Neural cell (in vitro differentiated cells): ENCODE measurements at regions not wholly inside any gene's neighbourhood (a gene's known extent, or its start where the extent isn't known, plus 50 kb on each side); places are given as distances from the start of the nearest gene placed in this dataset.

Experiments
- H2AFZ ChIP-seq: fragments of 200-600, 300-800 bp; sonication (generic), shearing (Covaris generic); 2 replicates; pipeline ENCODE4 v1.6.0; 2014; ENCODE audit warnings: low read depth, mild to moderate bottlenecking, antibody characterized with exemption, low read length, moderate library complexity
- H3F3A ChIP-seq: fragments of 200-600 bp; shearing (Covaris generic); 2 replicates; pipeline ENCODE4 v1.6.1; 2016; ENCODE audit warnings: mild to moderate bottlenecking, moderate library complexity, mixed read lengths, antibody characterized with exemption, low read length; ENCODE audit not compliant: insufficient read depth, poor library complexity, severe bottlenecking
- H3K27ac ChIP-seq: fragments of 200-600, 300-800 bp; sonication (generic), shearing (Covaris generic); 2 replicates; pipeline ENCODE4 v1.5.1; 2014; ENCODE audit warnings: mild to moderate bottlenecking, low read length, moderate library complexity
- H3K27me3 ChIP-seq: fragments of 300-800, 200-600 bp; sonication (generic), shearing (Covaris generic); 2 replicates; pipeline ENCODE4 v1.6.0; 2014; ENCODE audit warnings: mild to moderate bottlenecking, low read depth, low read length, moderate library complexity; ENCODE audit not compliant: insufficient read depth
- H3K36me3 ChIP-seq: fragments of 300-800, 200-600 bp; sonication (generic), shearing (Covaris generic); 2 replicates; pipeline ENCODE4 v1.5.1; 2014; ENCODE audit warnings: mild to moderate bottlenecking, antibody characterized with exemption, low read length, moderate library complexity; ENCODE audit not compliant: insufficient read depth
- H3K4me2 ChIP-seq: fragments of 300-800, 200-600 bp; sonication (generic), shearing (Covaris generic); 2 replicates; pipeline ENCODE4 v1.6.0; 2014; ENCODE audit warnings: mild to moderate bottlenecking, low read length
- H3K4me3 ChIP-seq: fragments of 300-800, 200-600 bp; sonication (generic), shearing (Covaris generic); 2 replicates; pipeline ENCODE4 v1.5.1; 2014; ENCODE audit warnings: mild to moderate bottlenecking, low read length, moderate library complexity
- H3K79me2 ChIP-seq: fragments of 200-600 bp; shearing (Covaris generic); replicated peaks from 2 replicates; pipeline ENCODE4 v1.6.0; 2014; ENCODE audit warnings: mild to moderate bottlenecking, low read length, moderate library complexity; ENCODE audit not compliant: insufficient read depth
- H3K9ac ChIP-seq: fragments of 300-800, 200-600 bp; sonication (generic), shearing (Covaris generic); 2 replicates; pipeline ENCODE4 v1.6.1; 2016; ENCODE audit warnings: mild to moderate bottlenecking, low read length, mixed read lengths
- H3K9me2 ChIP-seq: fragments of 200-600 bp; shearing (Covaris generic); 2 replicates; pipeline ENCODE4 v1.6.1; 2016; ENCODE audit warnings: mild to moderate bottlenecking, low read length, mixed read lengths; ENCODE audit not compliant: insufficient read depth
- H3K9me3 ChIP-seq: fragments of 200-600, 300-800 bp; sonication (generic), shearing (Covaris generic); 2 replicates; pipeline ENCODE4 v1.6.1; 2016; ENCODE audit warnings: mild to moderate bottlenecking, mixed run types, low read length, moderate library complexity, mixed read lengths
- H4K20me1 ChIP-seq: fragments of 200-600 bp; shearing (Covaris generic); 2 replicates; pipeline ENCODE4 v1.6.1; 2016; ENCODE audit warnings: mild to moderate bottlenecking, mixed run types; ENCODE audit not compliant: insufficient read depth
- CTCF ChIP-seq: fragments of 450-650 bp; IDR thresholded peaks from 2 replicates; pipeline ENCODE4 v1.5.1; 2014; ENCODE audit warnings: antibody characterized with exemption, mild to moderate bottlenecking, moderate library complexity; ENCODE audit not compliant: poor library complexity, severe bottlenecking
- EP300 ChIP-seq: fragments of 450-650 bp; conservative IDR thresholded peaks from 2 replicates; pipeline ENCODE4 v1.6.1; 2014; ENCODE audit warnings: antibody characterized with exemption, mild to moderate bottlenecking, moderate library complexity; ENCODE audit not compliant: poor library complexity, severe bottlenecking
- EZH2 ChIP-seq: fragments of 200-600, 300-800 bp; shearing (Covaris generic), sonication (generic); IDR thresholded peaks from 2 replicates; pipeline ENCODE4 v1.6.1; 2014; ENCODE audit warnings: antibody characterized with exemption, low read length, borderline replicate concordance, mild to moderate bottlenecking; ENCODE audit not compliant: insufficient read depth, poor library complexity, severe bottlenecking
- MXI1 ChIP-seq: fragments of 450-650 bp; conservative IDR thresholded peaks from 2 replicates; pipeline ENCODE4 v1.6.1; 2014; ENCODE audit warnings: antibody characterized with exemption, mild to moderate bottlenecking; ENCODE audit not compliant: poor library complexity, severe bottlenecking
- POLR2AphosphoS5 ChIP-seq: IDR thresholded peaks from 2 replicates; pipeline ENCODE4 v1.6.1; 2012
- RAD21 ChIP-seq: fragments of 450-650 bp; conservative IDR thresholded peaks from 2 replicates; pipeline ENCODE4 v1.6.1; 2014; ENCODE audit warnings: antibody characterized with exemption, mild to moderate bottlenecking, moderate library complexity
- SMC3 ChIP-seq: fragments of 450-650 bp; conservative IDR thresholded peaks from 2 replicates; pipeline ENCODE4 v1.6.1; 2014; ENCODE audit warnings: antibody characterized with exemption, mild to moderate bottlenecking, moderate library complexity; ENCODE audit not compliant: poor library complexity
- TAF1 ChIP-seq: IDR thresholded peaks from 2 replicates; pipeline ENCODE4 v1.6.1; 2012; ENCODE audit warnings: low read depth
- TF ChIP-seq, protein P1 (sequence below): IDR thresholded peaks from 2 replicates; pipeline ENCODE4 v1.6.1; 2012; ENCODE audit warnings: borderline replicate concordance

DNA sequence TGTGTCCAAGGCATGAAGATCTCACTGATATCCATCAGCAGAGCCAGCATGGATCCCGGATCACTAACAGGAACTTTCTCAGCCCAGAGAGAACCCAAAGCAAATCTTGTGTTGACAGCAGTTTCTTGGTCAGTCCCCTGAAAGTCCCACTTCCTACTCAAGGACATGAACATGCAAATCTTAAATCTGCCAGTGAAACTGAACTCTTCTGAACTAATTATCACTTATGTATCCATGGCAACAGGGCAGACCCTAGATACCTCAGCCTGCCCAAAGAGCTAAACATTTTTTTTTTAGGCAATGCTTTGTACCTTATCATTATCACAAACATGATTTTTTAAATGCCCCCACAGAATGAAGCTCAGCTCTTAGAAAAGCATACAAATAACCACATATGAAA, 127.8 kb upstream of the DDX18 start:
- Histone ChIP-seq H3K79me2 (no peaks in the 10 kb centered on the region), H2AFZ (no peak overlapping the region), H3K36me3 (no peaks in the 10 kb centered on the region), H3K9me3 (no peaks in the 10 kb centered on the region), H3K4me2 (no peak overlapping the region), H3K9me2 (no peaks in the 10 kb centered on the region), H3K27me3 (no peaks in the 10 kb centered on the region), H3K27ac (no peak overlapping the region), H3F3A (no peaks in the 10 kb centered on the region), H4K20me1 (no peaks in the 10 kb centered on the region), H3K4me3 (no peak overlapping the region), H3K9ac (no peak overlapping the region)
- TF ChIP-seq SMC3 (no peak), RAD21 (no peak), MXI1 (no peak), EP300 (no peak), CTCF (no peak), TAF1 (no peak), POLR2AphosphoS5 (no peak), EZH2 (no peak)
- TF ChIP-seq, protein P1, sequence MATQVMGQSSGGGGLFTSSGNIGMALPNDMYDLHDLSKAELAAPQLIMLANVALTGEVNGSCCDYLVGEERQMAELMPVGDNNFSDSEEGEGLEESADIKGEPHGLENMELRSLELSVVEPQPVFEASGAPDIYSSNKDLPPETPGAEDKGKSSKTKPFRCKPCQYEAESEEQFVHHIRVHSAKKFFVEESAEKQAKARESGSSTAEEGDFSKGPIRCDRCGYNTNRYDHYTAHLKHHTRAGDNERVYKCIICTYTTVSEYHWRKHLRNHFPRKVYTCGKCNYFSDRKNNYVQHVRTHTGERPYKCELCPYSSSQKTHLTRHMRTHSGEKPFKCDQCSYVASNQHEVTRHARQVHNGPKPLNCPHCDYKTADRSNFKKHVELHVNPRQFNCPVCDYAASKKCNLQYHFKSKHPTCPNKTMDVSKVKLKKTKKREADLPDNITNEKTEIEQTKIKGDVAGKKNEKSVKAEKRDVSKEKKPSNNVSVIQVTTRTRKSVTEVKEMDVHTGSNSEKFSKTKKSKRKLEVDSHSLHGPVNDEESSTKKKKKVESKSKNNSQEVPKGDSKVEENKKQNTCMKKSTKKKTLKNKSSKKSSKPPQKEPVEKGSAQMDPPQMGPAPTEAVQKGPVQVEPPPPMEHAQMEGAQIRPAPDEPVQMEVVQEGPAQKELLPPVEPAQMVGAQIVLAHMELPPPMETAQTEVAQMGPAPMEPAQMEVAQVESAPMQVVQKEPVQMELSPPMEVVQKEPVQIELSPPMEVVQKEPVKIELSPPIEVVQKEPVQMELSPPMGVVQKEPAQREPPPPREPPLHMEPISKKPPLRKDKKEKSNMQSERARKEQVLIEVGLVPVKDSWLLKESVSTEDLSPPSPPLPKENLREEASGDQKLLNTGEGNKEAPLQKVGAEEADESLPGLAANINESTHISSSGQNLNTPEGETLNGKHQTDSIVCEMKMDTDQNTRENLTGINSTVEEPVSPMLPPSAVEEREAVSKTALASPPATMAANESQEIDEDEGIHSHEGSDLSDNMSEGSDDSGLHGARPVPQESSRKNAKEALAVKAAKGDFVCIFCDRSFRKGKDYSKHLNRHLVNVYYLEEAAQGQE, result no peak

- Histone ChIP-seq H3K27ac (no peak overlapping the region), H3K9me3 (no peaks in the 10 kb centered on the region), H3K9me2 (no peaks in the 10 kb centered on the region), H4K20me1 (no peaks in the 10 kb centered on the region), H3K9ac (no peak overlapping the region), H2AFZ (no peak overlapping the region), H3F3A (no peaks in the 10 kb centered on the region), H3K4me2 (no peak overlapping the region), H3K79me2 (no peaks in the 10 kb centered on the region), H3K27me3 (no peaks in the 10 kb centered on the region), H3K36me3 (no peaks in the 10 kb centered on the region), H3K4me3 (no peak overlapping the region)
- TF ChIP-seq EP300, result no peak
- no peak for TF ChIP-seq EZH2
Measured at GRCh38 chr2:117691595-117691994, 122.9 kb upstream of the DDX18 start.
